KOPT-K1 (cell line): ENCODE measurements at regions not wholly inside any gene's neighbourhood (a gene's known extent, or its start where the extent isn't known, plus 50 kb on each side); places are given as distances from the start of the nearest gene placed in this dataset.

Source experiments
- H3K27ac ChIP-seq: fragments of 200-600 bp; sonication (generic); 2 replicates; pipeline ENCODE4 v1.5.1; 2016; ENCODE audit warnings: antibody characterized with exemption, mild to moderate bottlenecking, low read depth, low read length; ENCODE audit not compliant: poor library complexity, severe bottlenecking
- H3K36me3 ChIP-seq: fragments of 200-600 bp; sonication (generic); 2 replicates; pipeline ENCODE4 v1.5.1; 2017; ENCODE audit warnings: antibody characterized with exemption, mild to moderate bottlenecking, low read length, moderate library complexity; ENCODE audit not compliant: insufficient read depth
- H3K9me3 ChIP-seq: fragments of 200-600 bp; sonication (generic); 2 replicates; pipeline ENCODE4 v1.5.1; 2017; ENCODE audit warnings: antibody characterized with exemption, low read length, mild to moderate bottlenecking; ENCODE audit not compliant: insufficient read depth, poor library complexity, severe bottlenecking

- no peaks in the 10 kb centered on the region for H3K9me3 ChIP-seq
- H3K36me3 ChIP-seq: no peaks in the 10 kb centered on the region
- H3K27ac ChIP-seq: no peak overlapping the region
These were observed 381.7 kb upstream of the JARID2 start for GRCh38 chr6:14863902-14864850.

- no peak overlapping the region for H3K27ac ChIP-seq
- no peaks in the 10 kb centered on the region for H3K9me3 ChIP-seq
- H3K36me3 ChIP-seq: no peaks in the 10 kb centered on the region
These were observed 380.3 kb upstream of the JARID2 start for GRCh38 chr6:14865531-14866100.

- Histone ChIP-seq H3K27ac (no peak overlapping the region), H3K9me3 (no peaks in the 10 kb centered on the region), H3K36me3 (no peaks in the 10 kb centered on the region)
These were observed 378.1 kb upstream of the JARID2 start for GRCh38 chr6:14867802-14868201.

- Histone ChIP-seq H3K27ac (no peak overlapping the region), H3K9me3 (no peaks in the 10 kb centered on the region), H3K36me3 (no peaks in the 10 kb centered on the region)
These were observed 374.6 kb upstream of the JARID2 start for GRCh38 chr6:14871221-14871620.

- H3K27ac ChIP-seq: no peak overlapping the region
- no peaks in the 10 kb centered on the region for H3K9me3 ChIP-seq
- no peaks in the 10 kb centered on the region for H3K36me3 ChIP-seq
These were observed 372.8 kb upstream of the JARID2 start for GRCh38 chr6:14873101-14873500.

- H3K27ac ChIP-seq: no peak overlapping the region
- no peaks in the 10 kb centered on the region for H3K9me3 ChIP-seq
- H3K36me3 ChIP-seq: no peaks in the 10 kb centered on the region
These were observed 372.0 kb upstream of the JARID2 start for GRCh38 chr6:14873781-14874441.

GRCh38 chr6:14874975-14875480 lies 370.8 kb upstream of the JARID2 start:
- no peak overlapping the region for H3K27ac ChIP-seq
- no peaks in the 10 kb centered on the region for H3K9me3 ChIP-seq

GRCh38 chr6:14875481-14876063 lies 370.3 kb upstream of the JARID2 start:
- H3K27ac ChIP-seq: no peak overlapping the region

More at GRCh38 chr6:14874975-14875480, 370.8 kb upstream of the JARID2 start:
- H3K36me3 ChIP-seq: no peaks in the 10 kb centered on the region

GRCh38 chr6:14876778-14877613 lies 368.9 kb upstream of the JARID2 start:
- Histone ChIP-seq H3K27ac (no peak overlapping the region), H3K36me3 (no peaks in the 10 kb centered on the region), H3K9me3 (no peaks in the 10 kb centered on the region)

More at GRCh38 chr6:14875481-14876063, 370.3 kb upstream of the JARID2 start:
- H3K9me3 ChIP-seq: no peaks in the 10 kb centered on the region
- no peaks in the 10 kb centered on the region for H3K36me3 ChIP-seq

GRCh38 chr6:14877758-14878157 lies 368.1 kb upstream of the JARID2 start:
- Histone ChIP-seq H3K36me3 (no peaks in the 10 kb centered on the region), H3K27ac (no peak overlapping the region), H3K9me3 (no peaks in the 10 kb centered on the region)

GRCh38 chr6:14880052-14880451 lies 365.8 kb upstream of the JARID2 start:
- no peak overlapping the region for H3K27ac ChIP-seq
- H3K36me3 ChIP-seq: no peaks in the 10 kb centered on the region
- no peaks in the 10 kb centered on the region for H3K9me3 ChIP-seq

- H3K9me3 ChIP-seq: no peaks in the 10 kb centered on the region
- H3K36me3 ChIP-seq: no peaks in the 10 kb centered on the region
- no peak overlapping the region for H3K27ac ChIP-seq
These were observed 365.2 kb upstream of the JARID2 start for GRCh38 chr6:14880677-14881076.

- H3K9me3 ChIP-seq: no peaks in the 10 kb centered on the region
- no peaks in the 10 kb centered on the region for H3K36me3 ChIP-seq
- H3K27ac ChIP-seq: no peak overlapping the region
These were observed 364.5 kb upstream of the JARID2 start for GRCh38 chr6:14881398-14881797.

- Histone ChIP-seq H3K27ac (no peak overlapping the region), H3K9me3 (no peaks in the 10 kb centered on the region), H3K36me3 (no peaks in the 10 kb centered on the region)
These were observed 363.4 kb upstream of the JARID2 start for GRCh38 chr6:14882394-14883026.
